Fibroblast of lung (primary cell): ENCODE measurements at regions not wholly inside any gene's neighbourhood (a gene's known extent, or its start where the extent isn't known, plus 50 kb on each side); places are given as distances from the start of the nearest gene placed in this dataset.
"Not testable (repeated sequence)": the region's sequence is repeated elsewhere in the genome, so short reads cannot be mapped to it uniquely, and the experiment has no call there.

Experiments
- DNase-seq, 2 donors: peaks; one replicate each; pipeline versions ENCODE4 v3.0.0 to v3.0.0-alpha.2; 2010; ENCODE audit warnings: low read depth in 2 of 2
- H2AFZ ChIP-seq: 2 replicates; pipeline ENCODE4 v1.5.1; 2012; ENCODE audit warnings: low read length, control low read depth, inconsistent platforms
- H3K27ac ChIP-seq: 2 replicates; pipeline ENCODE4 v1.5.1; 2011; ENCODE audit warnings: low read length, control low read depth; ENCODE audit not compliant: insufficient read depth
- H3K27me3 ChIP-seq: 2 replicates; pipeline ENCODE4 v1.5.1; 2011; ENCODE audit warnings: mild to moderate bottlenecking, low read length; ENCODE audit not compliant: control insufficient read depth, insufficient read depth
- H3K36me3 ChIP-seq: 2 replicates; pipeline ENCODE4 v1.5.1; 2011; ENCODE audit warnings: low read length; ENCODE audit not compliant: control insufficient read depth, insufficient read depth
- H3K4me1 ChIP-seq: 2 replicates; pipeline ENCODE4 v1.5.1; 2011; ENCODE audit warnings: low read length; ENCODE audit not compliant: control insufficient read depth, insufficient read depth; ENCODE audit errors: extremely low read depth
- H3K4me2 ChIP-seq: 2 replicates; pipeline ENCODE4 v1.5.1; 2011; ENCODE audit warnings: low read length, control low read depth; ENCODE audit not compliant: insufficient read depth; ENCODE audit errors: extremely low read depth
- H3K4me3 ChIP-seq, 4 experiments: fragments of 200-600 bp in 1 of 4; sonication (generic) in 1 of 4; replicated peaks in 1 of 4; 2 replicates each; pipeline ENCODE4 v1.5.1; 2011 to 2016; ENCODE audit warnings: low read length in 4 of 4, low read depth in 3 of 4, mild to moderate bottlenecking in 3 of 4, control low read depth in 2 of 4, inconsistent platforms in 1 of 4, mixed read lengths in 1 of 4; ENCODE audit not compliant: insufficient read depth in 1 of 4; ENCODE audit errors: control extremely low read depth in 1 of 4
- H3K79me2 ChIP-seq: 2 replicates; pipeline ENCODE4 v1.5.1; 2012; ENCODE audit warnings: mild to moderate bottlenecking, low read length, inconsistent platforms; ENCODE audit not compliant: control insufficient read depth, insufficient read depth
- H3K9ac ChIP-seq: 2 replicates; pipeline ENCODE4 v1.5.1; 2011; ENCODE audit warnings: mild to moderate bottlenecking, low read length, control low read depth; ENCODE audit not compliant: insufficient read depth
- H3K9me3 ChIP-seq: 2 replicates; pipeline ENCODE4 v1.5.1; 2012; ENCODE audit warnings: low read depth, low read length; ENCODE audit not compliant: control insufficient read depth, insufficient read depth
- H4K20me1 ChIP-seq: 2 replicates; pipeline ENCODE4 v1.5.1; 2011; ENCODE audit warnings: low read length; ENCODE audit not compliant: control insufficient read depth, insufficient read depth; ENCODE audit errors: extremely low read depth
- EZH2 ChIP-seq: IDR thresholded peaks from 2 replicates; pipeline ENCODE4 v1.5.1; 2012; ENCODE audit warnings: low read length, control low read depth, mild to moderate bottlenecking; ENCODE audit errors: missing control alignments
- TF ChIP-seq, protein P1 (sequence below), 2 donors: IDR thresholded peaks in 1 of 2; conservative IDR thresholded peaks in 1 of 2; 1 replicate in 1 of 2; 2 replicates in 1 of 2; pipeline ENCODE4 v1.5.1; 2011 to 2012; ENCODE audit warnings: low read length in 2 of 2, control low read depth in 1 of 2, inconsistent platforms in 1 of 2, low read depth in 1 of 2, mild to moderate bottlenecking in 1 of 2

DNA sequence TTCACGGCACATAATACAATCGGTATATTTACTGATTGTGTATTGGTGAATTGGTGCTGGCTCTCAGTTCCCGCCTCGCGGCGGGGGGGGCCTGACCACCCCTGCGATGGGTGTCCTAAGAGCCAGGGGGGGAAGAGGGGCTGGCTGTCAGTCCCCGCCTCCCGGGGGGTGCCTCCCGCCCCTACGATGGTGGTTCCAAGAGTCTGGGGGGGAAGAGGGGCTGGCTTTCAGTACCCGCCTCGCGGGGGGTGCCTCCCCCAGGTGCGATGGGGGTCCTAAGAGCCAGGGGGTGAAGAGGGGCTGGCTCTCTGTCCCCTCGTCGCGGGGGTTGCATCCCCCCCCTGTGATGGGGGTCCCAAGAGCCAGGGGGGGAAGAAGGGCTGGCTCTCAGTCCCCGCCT lies 2321.8 kb upstream of the PCDH20 start:
- Histone ChIP-seq H3K79me2 (no peaks in the 10 kb centered on the region), H3K27me3 (no peaks in the 10 kb centered on the region), H4K20me1 (no peaks in the 10 kb centered on the region), H3K9me3 (no peaks in the 10 kb centered on the region), H3K27ac (no peak overlapping the region), H2AFZ (no peak overlapping the region), H3K4me3 (no peak overlapping the region), H3K4me2 (no peak overlapping the region), H3K4me1 (no peaks in the 10 kb centered on the region), H3K36me3 (no peaks in the 10 kb centered on the region), H3K9ac (no peak overlapping the region)
- no peak for TF ChIP-seq EZH2
- TF ChIP-seq, protein P1, sequence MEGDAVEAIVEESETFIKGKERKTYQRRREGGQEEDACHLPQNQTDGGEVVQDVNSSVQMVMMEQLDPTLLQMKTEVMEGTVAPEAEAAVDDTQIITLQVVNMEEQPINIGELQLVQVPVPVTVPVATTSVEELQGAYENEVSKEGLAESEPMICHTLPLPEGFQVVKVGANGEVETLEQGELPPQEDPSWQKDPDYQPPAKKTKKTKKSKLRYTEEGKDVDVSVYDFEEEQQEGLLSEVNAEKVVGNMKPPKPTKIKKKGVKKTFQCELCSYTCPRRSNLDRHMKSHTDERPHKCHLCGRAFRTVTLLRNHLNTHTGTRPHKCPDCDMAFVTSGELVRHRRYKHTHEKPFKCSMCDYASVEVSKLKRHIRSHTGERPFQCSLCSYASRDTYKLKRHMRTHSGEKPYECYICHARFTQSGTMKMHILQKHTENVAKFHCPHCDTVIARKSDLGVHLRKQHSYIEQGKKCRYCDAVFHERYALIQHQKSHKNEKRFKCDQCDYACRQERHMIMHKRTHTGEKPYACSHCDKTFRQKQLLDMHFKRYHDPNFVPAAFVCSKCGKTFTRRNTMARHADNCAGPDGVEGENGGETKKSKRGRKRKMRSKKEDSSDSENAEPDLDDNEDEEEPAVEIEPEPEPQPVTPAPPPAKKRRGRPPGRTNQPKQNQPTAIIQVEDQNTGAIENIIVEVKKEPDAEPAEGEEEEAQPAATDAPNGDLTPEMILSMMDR (conservative IDR thresholded peaks at IDR 0.05 in 1 of 2, IDR thresholded peaks at IDR 0.05 in 1 of 2; ENCODE audit: low read depth in 1 of 2, low read length in 2 of 2) = no peak
- DNase-seq = no peak

DNA sequence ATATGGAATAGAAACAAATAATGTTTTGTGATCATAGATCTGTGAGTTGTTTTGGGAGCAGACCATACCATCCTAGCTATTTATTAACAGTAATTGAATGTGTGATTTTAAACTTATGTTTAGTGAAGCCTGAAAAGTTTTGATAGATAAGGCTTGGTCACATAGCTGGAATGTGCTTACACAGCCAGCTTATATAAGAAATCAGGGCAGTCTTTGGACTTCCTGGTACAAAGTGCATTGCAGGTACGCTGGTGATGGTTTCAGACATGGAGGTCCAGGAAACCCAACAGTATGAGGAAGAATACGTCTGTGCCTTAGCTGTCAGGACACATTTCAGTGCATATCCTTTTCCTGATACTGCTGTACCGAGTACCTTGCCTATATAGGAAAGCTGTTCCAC lies 2316.2 kb upstream of the PCDH20 start:
- Histone ChIP-seq H3K4me2 (no peak overlapping the region), H3K36me3 (no peaks in the 10 kb centered on the region), H3K4me3 (no peak overlapping the region), H3K9me3 (no peaks in the 10 kb centered on the region), H3K27ac (no peak overlapping the region), H3K27me3 (no peaks in the 10 kb centered on the region), H2AFZ (no peak overlapping the region), H3K9ac (no peak overlapping the region), H3K4me1 (no peaks in the 10 kb centered on the region), H3K79me2 (no peaks in the 10 kb centered on the region), H4K20me1 (no peaks in the 10 kb centered on the region)
- no peak for DNase-seq
- TF ChIP-seq EZH2 = no peak
- TF ChIP-seq, protein P1 (conservative IDR thresholded peaks at IDR 0.05 in 1 of 2, IDR thresholded peaks at IDR 0.05 in 1 of 2; ENCODE audit: low read depth in 1 of 2, low read length in 2 of 2) = no peak

DNA sequence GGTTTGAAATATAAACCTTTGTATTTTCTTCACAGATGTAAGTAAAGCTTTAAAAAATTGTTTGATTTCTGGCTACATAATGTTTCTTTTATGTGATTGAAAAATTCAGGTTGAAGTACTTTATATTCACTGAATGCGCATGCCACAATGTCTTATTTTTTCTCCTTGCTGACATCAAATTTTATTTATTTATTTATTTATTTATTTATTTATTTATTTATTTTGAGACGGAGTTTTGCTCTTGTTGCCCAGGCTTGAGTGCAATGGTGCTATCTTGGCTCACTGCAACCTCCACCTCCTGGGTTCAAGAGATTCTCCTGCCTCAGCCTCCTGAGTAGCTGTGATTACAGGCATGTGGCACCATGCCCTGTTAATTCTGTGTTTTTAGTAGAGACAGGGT lies 2296.5 kb upstream of the PCDH20 start:
- H4K20me1 ChIP-seq, H3K27ac ChIP-seq, H3K36me3 ChIP-seq, H3K79me2 ChIP-seq, H3K4me1 ChIP-seq, DNase-seq, H3K4me2 ChIP-seq, H3K27me3 ChIP-seq, H3K4me3 ChIP-seq, H3K9me3 ChIP-seq, H2AFZ ChIP-seq, H3K9ac ChIP-seq: not testable (repeated sequence)

DNA sequence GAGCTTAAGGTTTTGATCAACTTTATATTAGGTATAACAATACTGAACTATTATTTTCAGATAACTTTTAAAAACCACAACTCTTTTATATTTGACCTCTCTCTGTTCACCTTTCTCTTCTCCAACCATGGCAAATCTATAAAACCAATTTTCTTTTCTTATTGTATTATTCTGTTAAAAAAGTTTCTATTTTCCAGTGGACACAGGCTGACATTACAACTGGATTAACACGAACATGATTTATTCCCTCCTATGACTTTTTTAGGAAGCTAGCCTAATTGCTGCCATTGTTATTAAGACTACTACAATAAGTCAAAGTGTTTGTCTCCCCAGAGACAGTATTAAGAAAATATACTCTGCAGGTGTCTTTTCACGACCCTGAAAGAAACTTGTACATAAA lies 2291.1 kb upstream of the PCDH20 start:
- H3K4me3 ChIP-seq = no peak overlapping the region
- no peaks in the 10 kb centered on the region for H3K36me3 ChIP-seq
- H3K9me3 ChIP-seq = no peaks in the 10 kb centered on the region
- no peaks in the 10 kb centered on the region for H3K79me2 ChIP-seq
- no peaks in the 10 kb centered on the region for H4K20me1 ChIP-seq
- no peak overlapping the region for H3K27ac ChIP-seq
- TF ChIP-seq, protein P1 (conservative IDR thresholded peaks at IDR 0.05 in 1 of 2, IDR thresholded peaks at IDR 0.05 in 1 of 2; ENCODE audit: low read depth in 1 of 2, low read length in 2 of 2) = no peak
- TF ChIP-seq EZH2 = no peak
- H3K4me2 ChIP-seq = no peak overlapping the region
- H2AFZ ChIP-seq = no peak overlapping the region
- H3K9ac ChIP-seq = no peak overlapping the region
- H3K4me1 ChIP-seq = no peaks in the 10 kb centered on the region
- no peak for DNase-seq
- no peaks in the 10 kb centered on the region for H3K27me3 ChIP-seq
